Kidney glomerular epithelial cell (primary cell): ENCODE measurements at regions not wholly inside any gene's neighbourhood (a gene's known extent, or its start where the extent isn't known, plus 50 kb on each side); places are given as distances from the start of the nearest gene placed in this dataset.

ENCODE experiments used
- DNase-seq: peaks from one replicate; lab custom pipeline; 2025; lab: John Stamatoyannopoulos, UW

DNA sequence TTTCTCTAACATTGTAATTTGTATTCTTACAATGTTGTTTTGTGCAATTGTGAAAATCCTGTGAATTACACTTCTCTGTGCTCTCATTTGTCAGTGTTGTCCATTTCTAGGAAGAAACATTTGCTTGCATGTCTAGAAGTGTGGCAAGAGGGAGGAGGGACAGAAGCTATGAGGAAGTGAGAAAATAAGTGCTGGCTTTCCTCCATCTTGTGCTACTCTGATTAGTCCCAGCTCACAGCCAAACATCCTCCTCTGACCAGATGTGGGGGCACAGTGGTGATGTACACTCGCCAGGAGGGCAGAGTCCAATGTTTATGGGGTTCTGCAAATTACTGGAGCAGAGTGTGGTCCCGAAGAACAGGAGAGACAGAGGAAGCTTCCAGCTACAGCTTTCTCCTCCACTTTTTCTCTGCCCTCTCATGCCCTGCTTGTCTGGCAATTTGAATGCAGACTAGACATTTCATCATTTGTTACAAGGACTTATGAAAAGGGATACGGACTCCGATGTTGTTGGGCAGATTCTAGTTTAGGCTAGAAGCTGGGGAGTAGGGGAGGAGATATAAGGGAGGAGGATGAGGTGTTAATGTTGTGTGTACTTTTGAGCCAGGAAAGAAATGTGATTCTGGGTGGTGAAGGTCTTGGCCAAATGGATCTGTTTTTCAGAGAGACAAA is 131.0 kb upstream of the C1GALT1 start:
- no peak for DNase-seq

DNA sequence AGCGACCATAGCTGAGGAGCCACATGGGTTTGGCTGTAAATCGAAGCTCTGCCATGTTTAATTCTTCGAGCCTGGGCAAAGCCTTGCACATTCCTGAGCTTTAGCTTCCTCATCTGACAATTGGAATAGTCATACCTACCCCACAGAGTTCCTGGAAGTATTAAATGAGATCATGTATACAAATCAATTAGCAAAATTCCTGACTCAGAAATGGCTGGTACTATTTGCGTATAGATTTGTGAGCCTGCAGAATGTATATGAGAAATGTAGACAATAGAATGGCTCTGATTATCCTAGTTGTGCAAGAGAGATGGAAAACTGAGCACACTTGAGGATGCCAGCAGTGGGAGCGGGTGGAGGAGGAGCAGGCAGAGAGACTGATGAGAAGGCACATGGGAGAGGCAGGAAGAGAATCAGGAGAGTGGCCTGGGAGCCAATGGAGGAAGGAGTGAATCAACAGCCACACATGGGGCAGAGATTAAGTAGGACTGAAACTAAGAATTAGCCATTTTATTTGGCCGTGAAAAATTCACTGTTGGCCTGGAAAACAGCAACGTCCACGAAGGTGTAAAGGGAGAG is 128.0 kb upstream of the C1GALT1 start:
- no peak for DNase-seq

DNA sequence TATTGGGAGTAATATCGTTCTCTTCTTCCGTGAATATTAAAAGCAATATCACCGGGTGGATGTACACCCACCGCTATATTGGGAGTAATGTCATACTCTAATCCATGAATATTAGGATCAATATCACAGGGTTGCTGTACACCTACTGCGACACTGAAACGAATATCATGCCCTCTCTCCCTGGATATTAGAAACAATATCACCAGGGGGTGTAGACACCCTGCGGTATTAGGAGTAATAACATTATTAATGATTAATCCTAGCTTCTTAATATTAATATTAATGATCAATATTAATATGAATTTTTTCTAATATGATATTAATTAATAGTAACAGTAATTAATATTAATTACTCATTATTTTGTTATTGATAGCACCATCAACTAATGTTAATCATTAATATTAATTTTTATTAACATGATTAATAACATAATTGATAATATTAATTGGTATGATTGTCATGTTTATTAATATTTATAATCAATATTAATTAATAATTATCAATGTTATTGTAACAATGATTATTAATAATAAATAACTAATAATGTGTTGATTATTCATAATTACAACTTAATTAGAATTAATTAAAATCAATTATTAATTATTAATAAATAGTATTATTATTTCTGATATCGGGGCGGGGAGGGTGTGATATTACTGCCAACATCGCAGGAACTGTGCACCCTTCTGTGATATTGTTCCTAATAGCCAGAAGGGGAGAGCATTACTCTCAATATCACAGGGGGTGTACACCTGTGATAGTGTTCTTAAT is 121.3 kb upstream of the C1GALT1 start:
- DNase-seq = no peak

DNA sequence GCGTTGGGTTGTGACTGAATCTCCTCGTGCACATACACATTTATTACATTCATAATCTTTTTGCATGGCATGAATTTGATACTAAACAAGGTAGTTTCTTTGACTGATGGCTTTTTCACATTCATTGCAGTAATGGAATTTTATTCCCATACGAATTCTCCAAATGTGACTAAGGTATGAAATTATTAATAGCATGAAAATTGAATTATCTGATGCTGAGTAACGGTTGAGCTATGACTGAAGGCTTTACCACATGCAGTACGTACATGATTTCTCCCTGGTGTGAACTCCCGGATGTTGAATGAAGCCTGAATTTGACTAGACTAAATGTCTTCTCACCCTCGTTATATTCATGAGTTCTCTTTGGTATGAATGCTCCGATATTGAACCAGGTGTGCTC is 104.4 kb upstream of the C1GALT1 start:
- no peak for DNase-seq

DNA sequence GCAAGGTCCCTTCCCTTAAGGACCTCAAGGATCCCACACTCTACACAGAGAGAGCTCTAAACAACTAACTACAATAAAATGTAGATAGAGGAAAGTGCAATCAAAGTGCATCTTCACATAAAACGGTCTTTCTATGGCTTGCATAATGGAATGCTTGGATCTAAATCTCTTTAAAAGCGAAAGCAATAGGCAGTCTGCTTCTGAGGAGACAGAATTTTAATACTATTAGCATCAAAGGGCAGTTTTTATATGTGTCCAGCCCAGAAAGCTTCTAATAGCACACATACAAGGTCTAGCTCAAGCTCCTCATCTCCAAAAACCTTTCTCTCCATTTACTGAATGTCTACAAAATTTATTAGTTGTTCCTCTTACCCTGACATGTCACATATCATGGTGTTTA is 101.5 kb upstream of the C1GALT1 start:
- DNase-seq = no peak

DNA sequence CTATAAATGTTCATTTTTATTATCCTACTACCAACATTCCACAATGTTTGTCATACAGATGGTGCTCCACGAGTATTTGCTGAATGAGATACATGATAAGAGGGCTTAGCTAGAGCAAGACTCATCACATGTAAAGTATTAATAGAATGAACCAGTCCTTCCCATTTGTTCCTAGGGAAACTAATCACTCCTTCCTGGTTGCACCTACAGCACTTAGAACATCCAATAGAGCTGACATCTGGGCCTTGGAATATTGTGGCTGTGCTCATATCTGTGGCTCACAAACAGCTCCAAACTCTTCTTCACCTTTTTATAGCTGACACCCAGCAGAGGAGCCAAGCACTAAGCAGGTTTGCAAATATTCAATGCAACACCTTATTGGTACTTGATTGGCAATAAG is 91.9 kb upstream of the C1GALT1 start:
- DNase-seq = no peak

DNA sequence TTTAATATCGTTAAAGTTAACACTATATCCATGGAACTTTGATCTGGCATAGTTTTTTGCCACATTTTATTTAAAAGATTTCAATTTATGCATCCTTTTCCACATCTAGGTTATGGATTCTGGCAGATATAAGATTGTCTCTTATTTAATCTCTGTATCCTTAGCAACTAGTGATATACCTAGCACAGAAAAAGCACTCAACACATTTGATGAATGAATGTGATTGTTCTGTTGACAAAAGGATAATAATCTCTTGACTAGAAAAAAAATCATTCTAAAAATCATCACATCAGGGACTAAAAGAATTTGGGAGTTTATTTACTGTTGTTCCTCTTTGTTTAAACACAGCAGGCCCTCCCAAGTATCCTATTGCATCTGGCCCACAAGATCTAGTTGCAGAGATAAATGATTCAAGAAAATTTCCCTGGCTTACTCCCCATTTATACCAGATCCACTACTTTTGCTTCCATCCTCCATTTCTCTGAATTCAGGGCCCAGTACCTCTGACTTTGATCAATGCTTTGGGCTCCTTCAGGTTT is 84.0 kb upstream of the C1GALT1 start:
- no peak for DNase-seq

DNA sequence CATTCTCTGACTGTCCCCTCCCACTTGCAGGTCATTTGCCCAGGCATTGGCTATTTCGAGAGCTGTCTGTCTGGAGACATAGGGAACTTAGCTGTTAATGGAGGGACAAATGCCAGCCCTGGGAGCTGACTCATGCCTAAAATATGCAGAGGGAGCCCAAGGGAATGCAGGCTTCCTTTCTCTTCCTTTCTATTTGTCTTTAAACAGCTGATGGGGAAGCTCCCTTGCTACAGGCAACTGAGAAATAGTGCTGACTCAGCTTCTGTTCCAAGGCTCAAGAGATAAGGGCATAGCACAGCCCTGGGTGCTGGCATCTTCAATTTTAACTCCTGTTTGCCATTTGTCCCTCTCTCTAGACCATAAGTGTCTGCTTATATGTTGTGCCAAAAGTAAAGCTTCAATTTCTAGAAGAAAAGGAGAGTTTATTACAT is 82.7 kb upstream of the C1GALT1 start:
- DNase-seq = peak; percentile 98

DNA sequence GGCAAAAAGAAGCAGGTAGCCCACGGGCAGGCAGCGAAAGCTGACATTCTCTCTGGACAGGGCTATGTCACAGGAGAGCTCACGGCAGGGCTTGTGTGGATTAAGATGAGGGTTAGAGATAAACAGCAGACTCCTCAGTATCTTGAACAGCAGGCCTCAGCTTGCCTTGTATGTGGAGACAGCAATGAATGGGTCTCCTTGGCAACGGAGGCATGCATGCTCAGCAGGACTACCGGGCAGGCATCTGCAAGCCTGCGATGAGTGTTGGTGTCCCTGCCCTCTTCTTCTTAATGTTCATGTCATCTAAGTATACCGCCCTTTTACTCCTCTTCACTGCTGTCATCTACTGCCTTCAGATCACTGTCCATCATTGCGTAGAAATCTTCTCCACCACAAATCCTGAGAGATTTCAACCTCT is 81.9 kb upstream of the C1GALT1 start:
- DNase-seq = no peak

DNA sequence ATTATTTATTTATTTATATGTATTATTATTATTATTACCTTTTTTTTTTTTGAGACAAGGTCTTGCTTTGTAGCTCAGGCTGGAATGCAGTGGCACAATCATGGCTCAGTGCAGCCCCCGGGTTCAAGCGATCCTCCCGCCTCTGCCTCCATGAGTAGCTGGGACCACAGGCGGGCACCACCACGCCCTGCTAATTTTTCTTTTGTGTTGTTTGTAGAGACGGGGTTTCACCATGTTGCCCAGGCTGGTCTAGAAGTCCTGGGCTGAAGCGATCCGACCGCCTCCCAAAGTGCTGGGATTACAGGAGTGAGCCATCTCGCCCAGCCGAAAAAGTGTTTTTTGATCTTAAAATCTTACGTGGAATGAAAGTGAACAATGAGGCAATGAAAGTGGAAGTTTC is 79.4 kb upstream of the C1GALT1 start:
- DNase-seq = no peak

DNA sequence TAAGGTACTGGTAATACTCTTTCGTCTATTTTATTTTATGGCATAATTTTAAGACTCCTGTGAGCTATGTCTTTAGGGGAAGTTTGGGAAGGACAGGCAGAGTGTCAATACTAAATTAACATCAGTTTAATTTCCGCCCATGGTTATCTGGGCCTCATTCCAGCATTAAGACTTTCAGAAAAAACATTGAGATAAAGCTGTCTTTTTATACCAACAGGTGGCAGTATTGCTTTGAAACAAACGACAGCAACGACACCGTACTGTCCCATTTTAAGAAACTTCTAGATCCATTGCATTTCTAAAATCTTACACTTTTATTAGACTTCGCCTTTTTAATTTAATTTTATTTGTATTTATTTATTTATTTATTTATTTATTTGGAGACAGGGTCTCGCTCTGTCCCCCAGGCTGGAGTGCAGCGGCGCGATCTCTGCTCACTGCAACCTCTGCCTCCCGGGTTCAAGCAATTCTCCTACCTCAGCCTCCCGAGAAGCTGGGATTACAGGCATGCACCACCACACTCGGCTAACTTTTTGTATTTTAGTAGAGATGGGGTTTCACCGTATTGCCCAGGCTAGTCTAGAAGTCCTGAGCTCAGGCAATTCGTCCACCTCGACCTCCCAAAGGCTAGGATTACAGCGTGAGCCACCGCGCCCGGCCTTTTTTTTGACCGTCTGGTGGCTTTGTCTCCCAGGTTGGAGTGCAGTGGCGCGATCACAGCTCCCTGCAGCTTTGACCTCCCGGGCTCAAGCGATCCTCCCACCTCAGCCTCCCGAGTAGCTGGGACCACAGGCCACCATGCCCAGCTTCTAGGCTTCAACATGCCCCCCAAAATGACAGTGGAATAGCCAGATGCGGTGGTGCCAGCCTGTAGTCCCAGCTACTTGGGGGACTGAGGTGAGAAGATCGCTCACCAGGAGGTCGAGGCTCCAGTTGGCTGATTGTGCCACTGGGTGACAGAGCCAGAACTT is 78.7 kb upstream of the C1GALT1 start:
- peak; percentile 64 for DNase-seq

DNA sequence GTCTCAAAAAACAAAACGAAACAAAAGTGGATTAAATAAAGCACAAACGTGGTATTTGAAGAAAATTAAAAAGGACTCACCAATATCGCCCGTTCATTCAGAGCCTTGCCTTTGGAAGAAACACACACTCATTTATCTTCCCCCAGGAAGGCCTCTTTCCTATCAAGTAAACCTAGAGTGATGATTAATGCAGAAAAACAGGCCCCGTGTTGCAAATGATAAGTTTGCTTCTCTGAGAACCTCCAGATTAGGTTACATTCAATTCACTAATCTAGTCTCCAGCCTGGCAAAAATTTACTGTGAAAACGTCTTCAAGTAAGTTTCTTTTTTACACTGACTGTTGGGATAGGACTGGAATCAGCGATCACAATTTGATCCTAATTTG is 78.0 kb upstream of the C1GALT1 start:
- no peak for DNase-seq

DNA sequence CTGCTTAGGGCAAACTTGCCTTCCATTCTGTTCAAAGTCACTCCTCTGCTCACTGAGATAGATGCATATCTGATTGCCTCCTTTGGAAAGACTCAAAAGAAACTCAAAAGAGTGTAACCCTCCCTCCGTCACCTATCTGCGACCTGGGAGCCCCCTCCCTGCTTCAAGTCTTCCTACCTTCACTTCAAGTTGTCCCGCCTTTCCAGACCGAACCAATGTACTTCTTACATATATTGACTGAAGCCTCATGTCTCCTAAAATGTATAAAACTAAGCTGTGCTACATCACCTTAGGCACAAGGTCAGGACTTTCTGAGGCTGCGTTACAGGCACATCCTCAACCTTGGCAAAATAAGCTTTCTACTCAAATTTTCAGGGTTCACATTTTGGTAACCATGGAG is 77.4 kb upstream of the C1GALT1 start:
- no peak for DNase-seq

DNA sequence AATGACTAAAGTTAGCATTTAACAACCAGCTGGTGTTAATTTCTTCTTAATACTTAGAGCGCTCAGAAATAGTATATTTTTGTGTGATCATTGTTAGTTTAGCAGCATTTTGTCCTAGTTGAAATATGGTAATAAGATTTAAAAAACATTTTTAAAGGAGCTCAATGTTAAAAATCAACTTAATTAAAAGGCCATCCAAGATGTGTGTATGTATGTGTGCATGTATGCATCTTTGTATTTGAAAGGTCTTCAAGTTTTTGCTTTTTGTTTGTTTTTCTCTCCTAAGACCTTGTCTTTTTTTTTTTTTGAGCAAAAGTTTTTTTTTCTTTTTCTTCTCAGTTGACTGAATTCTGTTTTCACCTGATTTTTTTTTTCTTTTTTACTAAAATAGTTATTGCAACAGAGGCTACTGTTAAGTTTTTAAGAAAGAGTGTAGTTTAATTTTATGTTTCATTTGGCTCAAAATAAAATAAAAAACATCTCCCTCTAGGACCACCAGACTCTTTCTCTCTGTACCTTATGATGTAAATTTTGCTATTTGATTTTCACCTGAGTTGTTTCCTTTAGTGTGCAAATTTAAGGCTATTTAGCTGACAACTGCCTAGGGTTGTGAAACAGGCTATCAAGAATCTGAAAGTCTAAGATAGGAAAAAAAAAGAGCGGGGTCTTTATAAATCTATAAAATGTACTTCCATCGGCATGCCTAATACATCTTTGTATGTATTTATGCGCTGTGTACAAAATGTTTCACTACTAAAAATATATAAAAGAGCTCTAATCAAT is 76.4 kb upstream of the C1GALT1 start:
- DNase-seq = no peak

DNA sequence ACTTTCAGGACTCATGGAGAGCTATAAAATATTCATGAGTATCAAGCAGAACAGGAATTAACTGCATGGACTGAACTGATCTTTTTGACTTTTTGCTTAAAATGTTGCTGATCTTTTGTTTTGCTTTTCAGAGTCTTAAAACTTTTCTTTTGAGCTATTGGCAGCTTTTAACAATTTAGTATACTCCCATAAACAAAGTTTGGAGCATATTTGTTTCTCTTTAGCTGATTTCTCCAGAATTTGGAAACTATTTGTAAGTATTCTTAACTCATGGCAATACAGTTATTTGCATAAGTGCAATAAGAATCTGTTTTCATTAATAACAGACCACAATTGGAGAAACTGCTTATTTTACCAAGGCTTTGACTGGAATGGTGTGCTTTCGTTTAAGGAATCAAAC is 73.4 kb upstream of the C1GALT1 start:
- no peak for DNase-seq

DNA sequence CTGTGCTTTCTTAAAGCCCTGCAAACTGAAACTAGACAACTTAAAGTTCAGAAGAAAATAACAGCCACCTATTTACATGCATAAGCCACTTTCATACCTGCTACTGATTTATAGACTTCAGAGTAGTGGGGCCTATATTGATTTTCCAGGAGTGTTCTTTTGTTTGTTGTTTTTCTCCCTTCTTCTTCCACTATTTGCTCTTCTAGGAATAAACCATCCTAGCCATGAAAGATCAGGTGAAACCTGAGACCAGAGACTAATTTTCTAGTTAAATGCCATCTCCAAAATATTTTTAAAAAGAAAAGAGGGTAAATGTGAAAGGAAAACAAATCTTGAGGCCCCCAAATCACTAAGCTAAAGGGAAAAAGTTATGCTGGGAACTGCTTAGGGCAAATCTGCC is 72.4 kb upstream of the C1GALT1 start:
- DNase-seq = no peak

DNA sequence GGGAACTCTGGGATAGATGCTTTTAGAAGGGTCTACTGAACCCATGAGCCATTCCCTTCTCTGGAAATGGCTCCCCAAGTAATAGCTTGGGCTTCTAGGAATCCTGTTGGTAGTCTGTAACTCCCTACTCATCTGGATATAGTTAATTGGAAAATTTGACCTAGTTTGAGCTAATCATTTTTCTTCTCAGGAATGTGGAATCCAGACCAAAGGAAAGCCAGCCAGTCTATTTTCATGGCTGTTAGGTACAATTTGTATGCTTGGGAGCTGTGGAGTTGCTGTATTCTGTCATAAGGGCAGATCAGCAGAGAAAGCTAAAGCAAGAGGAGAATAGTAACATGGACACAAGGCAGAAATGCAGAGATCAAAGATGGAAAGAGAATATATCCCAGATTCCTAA is 71.6 kb upstream of the C1GALT1 start:
- DNase-seq = no peak

DNA sequence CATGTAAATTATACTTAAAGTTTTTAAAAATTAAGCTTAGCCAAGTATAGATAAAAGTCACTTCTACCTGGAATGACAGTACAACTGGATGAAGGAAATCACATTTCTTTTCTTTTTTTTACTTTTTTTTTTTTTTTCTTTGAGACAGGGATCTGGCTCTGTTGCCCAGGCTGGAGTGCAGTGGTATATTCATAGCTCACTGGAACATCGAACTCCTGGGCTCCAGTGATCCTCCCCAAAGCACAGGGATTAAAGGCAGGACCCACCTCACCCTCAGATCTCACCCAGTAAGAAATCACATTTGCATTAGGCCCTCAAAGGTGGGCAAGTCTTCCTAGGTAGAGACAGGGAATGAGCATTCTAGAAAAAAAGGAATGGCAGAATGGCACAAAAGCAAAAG is 69.5 kb upstream of the C1GALT1 start:
- no peak for DNase-seq

DNA sequence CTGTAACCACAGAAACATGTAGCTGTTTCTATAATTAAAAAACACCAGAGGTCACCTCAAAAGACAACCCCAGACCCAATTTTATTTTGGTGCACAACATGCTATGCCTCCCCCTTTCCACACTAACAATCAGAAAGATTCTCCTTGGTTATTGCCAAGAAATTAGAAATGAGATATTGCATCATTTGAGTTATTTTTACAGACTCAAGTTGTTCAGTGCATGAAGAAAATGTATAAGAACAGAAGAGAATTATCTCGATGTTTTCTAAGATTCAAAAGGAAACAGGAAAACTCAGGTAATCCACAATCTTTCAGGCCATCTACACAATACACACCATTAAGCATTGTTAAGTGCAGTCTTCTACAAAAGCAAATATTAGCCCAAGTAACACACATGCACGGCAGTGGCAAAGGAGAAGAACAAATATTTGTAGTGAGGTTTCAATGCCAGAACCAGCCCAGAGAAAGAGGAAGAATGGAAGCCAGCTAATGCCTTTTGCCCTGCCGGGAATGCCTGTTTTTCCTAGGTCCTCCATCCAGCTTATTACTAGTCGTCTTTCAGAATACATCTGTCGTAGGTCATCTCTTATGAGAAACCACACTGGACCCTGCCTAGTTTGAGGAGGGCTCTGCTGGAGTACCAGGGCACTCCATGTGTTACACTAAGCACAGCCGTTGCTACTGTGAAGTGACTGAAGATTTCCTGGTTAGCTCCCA is 67.6 kb upstream of the C1GALT1 start:
- DNase-seq = no peak

DNA sequence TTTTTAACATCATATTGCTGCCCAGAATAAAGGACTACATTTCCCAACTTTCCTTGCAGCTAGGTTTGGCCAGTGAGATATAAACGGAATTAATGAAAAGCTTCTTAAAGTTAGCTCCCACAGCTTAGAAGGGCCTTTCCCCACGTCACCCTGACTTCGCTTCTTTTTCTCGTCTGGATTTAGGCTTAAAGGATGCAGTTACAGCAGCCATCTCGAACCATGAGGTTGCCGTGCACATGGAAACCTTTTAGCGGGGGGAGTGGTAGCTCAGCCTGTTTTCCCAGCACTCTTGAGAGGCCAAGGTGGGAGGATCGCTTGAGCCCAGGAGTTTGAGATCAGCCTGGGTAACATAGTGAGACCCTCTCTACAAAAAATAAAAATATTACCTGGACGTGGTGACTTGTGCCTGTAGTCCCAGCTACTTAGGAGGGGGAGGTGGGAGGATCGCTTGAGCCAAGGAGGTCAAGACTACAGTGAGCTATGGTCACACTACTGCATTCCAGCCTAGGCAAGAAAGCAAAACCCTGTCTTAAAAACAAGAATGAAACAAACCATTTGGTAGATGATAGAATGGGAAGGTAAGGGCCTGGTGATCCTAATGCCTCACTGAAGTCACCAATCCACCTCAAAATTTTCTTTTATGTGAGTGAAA is 64.3 kb upstream of the C1GALT1 start:
- no peak for DNase-seq
